CD4-positive, alpha-beta T cell treated with Interleukin-10 for 1 hour (primary cell): ENCODE measurements at regions not wholly inside any gene's neighbourhood (a gene's known extent, or its start where the extent isn't known, plus 50 kb on each side); places are given as distances from the start of the nearest gene placed in this dataset.
A peak's percentile ranks its signal among the peaks of the same experiment; 100 is the strongest.
"Not testable (repeated sequence)": the region's sequence is repeated elsewhere in the genome, so short reads cannot be mapped to it uniquely, and the experiment has no call there.

Experiments used
- DNase-seq: peaks from one replicate; pipeline ENCODE4 v3.0.0-alpha.2; 2020

GRCh38 chrX:140064993-140065392, 99.7 kb upstream of the CXorf66 start:
- DNase-seq = no peak

- peak; percentile 44 for DNase-seq
Measured at GRCh38 chrX:140057001-140057411, 91.7 kb upstream of the CXorf66 start.

GRCh38 chrX:140053846-140054245, 88.5 kb upstream of the CXorf66 start:
- DNase-seq = no peak

- DNase-seq = no peak
Measured at GRCh38 chrX:140050906-140051305, 85.6 kb upstream of the CXorf66 start.

GRCh38 chrX:140040386-140040785, 75.1 kb upstream of the CXorf66 start:
- no peak for DNase-seq

GRCh38 chrX:140038842-140039241, 73.5 kb upstream of the CXorf66 start:
- DNase-seq = no peak

GRCh38 chrX:140034916-140035315, 69.6 kb upstream of the CXorf66 start:
- no peak for DNase-seq

- no peak for DNase-seq
Measured at GRCh38 chrX:140022482-140022881, 57.2 kb upstream of the CXorf66 start.

- not testable (repeated sequence) for DNase-seq
Measured at GRCh38 chrX:140019134-140019533, 53.8 kb upstream of the CXorf66 start.
